CD4-positive, alpha-beta T cell (primary cell): ENCODE measurements at regions not wholly inside any gene's neighbourhood (a gene's known extent, or its start where the extent isn't known, plus 50 kb on each side); places are given as distances from the start of the nearest gene placed in this dataset.

Experiments
- ATAC-seq: fragments of 200-7000 bp; cut with Tn5 transposase; one replicate; pipeline ENCODE4 v1.10.0; 2022; ENCODE audit warnings: mild to moderate bottlenecking; ENCODE audit not compliant: poor library complexity
- CTCF ChIA-PET: fragments of 350-600 bp; sonication (Branson Sonifier 250); formaldehyde crosslinking; loops from one replicate; lab custom pipeline; 2021; ENCODE audit warnings: antibody characterized with exemption, inconsistent platforms; lab: Charles Lee
- POLR2A ChIA-PET: fragments of 350-600 bp; sonication (Branson Sonifier 250); formaldehyde crosslinking; loops from one replicate; lab custom pipeline; 2021; ENCODE audit warnings: antibody characterized with exemption, inconsistent platforms; lab: Charles Lee
- DNase-seq, 14 experiments: peaks; one replicate each; pipeline ENCODE4 v3.0.0-alpha.2; 2013 to 2020; ENCODE audit warnings: mixed read lengths in 2 of 14
- H3K27ac ChIP-seq, 2 donors: one replicate each; pipeline versions ENCODE4 v1.5.1 to v1.7.0; 2013; ENCODE audit warnings: low read length in 2 of 2, low read depth in 1 of 2, mild to moderate bottlenecking in 1 of 2
- H3K27me3 ChIP-seq, 2 experiments: 1 replicate in 1 of 2; 2 replicates in 1 of 2; pipeline versions ENCODE4 v1.6.1 to v1.7.0; 2013; ENCODE audit warnings: low read length in 2 of 2, control low read depth in 1 of 2, mild to moderate bottlenecking in 1 of 2, moderate library complexity in 1 of 2; ENCODE audit not compliant: insufficient read depth in 2 of 2, control insufficient read depth in 1 of 2
- H3K36me3 ChIP-seq: one replicate; pipeline ENCODE4 v1.6.1; 2013; ENCODE audit warnings: low read length, control low read depth; ENCODE audit not compliant: insufficient read depth
- H3K4me1 ChIP-seq: one replicate; pipeline ENCODE4 v1.6.1; 2013; ENCODE audit warnings: low read length, control low read depth; ENCODE audit not compliant: insufficient read depth
- H3K4me3 ChIP-seq: one replicate; pipeline ENCODE4 v1.5.1; 2013; ENCODE audit warnings: mild to moderate bottlenecking, low read length, moderate library complexity
- H3K9me3 ChIP-seq, 2 experiments: 1 replicate in 1 of 2; 2 replicates in 1 of 2; pipeline versions ENCODE4 v1.6.1 to v1.7.0; 2013; ENCODE audit warnings: low read length in 2 of 2, mild to moderate bottlenecking in 2 of 2, control low read depth in 1 of 2, moderate library complexity in 1 of 2; ENCODE audit not compliant: control insufficient read depth in 1 of 2, insufficient read depth in 1 of 2
- H3K27ac Mint-ChIP-seq: one replicate; pipeline ENCODE4 v1.8.0; 2020; ENCODE audit warnings: mixed read lengths
- H3K27me3 Mint-ChIP-seq: one replicate; pipeline ENCODE4 v1.8.0; 2021; ENCODE audit warnings: mixed read lengths
- H3K36me3 Mint-ChIP-seq: one replicate; pipeline ENCODE4 v1.8.0; 2021; ENCODE audit warnings: low read depth, mixed read lengths
- H3K4me1 Mint-ChIP-seq: one replicate; pipeline ENCODE4 v1.8.0; 2021; ENCODE audit warnings: low read depth, mixed read lengths
- H3K4me3 Mint-ChIP-seq: one replicate; pipeline ENCODE4 v1.8.0; 2020; ENCODE audit warnings: mild to moderate bottlenecking, mixed read lengths
- H3K9me3 Mint-ChIP-seq: one replicate; pipeline ENCODE4 v1.8.0; 2020; ENCODE audit warnings: mixed read lengths
- intact Hi-C, 2 experiments: fragments of 100-400 bp; cut with DNase I in 1 of 2; cut with micrococcal nuclease in 1 of 2; formaldehyde crosslinking; loops; one replicate each; pipeline versions ENCODE4 v1.15.1 to v1.9.0; 2023 to 2025; cut with DNase I, micrococcal nuclease
- TF ChIP-seq, protein P1 (sequence below): fragments of 200-600 bp; IDR thresholded peaks from one replicate; pipeline ENCODE4 v1.8.0; 2022; ENCODE audit warnings: antibody characterized with exemption, mild to moderate bottlenecking

DNA sequence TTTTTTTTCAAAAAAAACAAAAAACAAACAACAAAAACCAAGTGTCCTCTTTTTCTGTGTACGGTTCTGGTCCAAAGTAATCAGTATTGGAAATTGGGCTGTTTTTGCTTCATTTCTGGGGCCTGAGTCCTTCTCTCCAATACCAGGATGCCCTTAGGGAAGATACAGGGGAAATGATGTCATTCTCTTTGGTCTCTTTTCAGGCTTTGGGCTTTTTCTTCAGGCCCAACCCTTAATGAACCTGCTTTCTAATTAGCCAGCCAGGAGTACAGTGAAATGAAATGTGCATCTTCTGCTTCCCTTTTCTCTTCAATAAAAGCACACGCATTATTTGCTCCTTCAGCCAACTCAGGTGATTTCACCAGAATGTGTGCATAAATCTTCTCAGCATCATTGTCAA lies 52.6 kb upstream of the RBPJ start:
- Mint-ChIP-seq H3K4me3 (no peak overlapping the region), H3K4me1 (no peaks in the 10 kb centered on the region), H3K27ac (no peak overlapping the region), H3K27me3 (peaks cover 10% of the 10 kb centered on the region), H3K36me3 (no peaks in the 10 kb centered on the region), H3K9me3 (no peaks in the 10 kb centered on the region)
- DNase-seq (no peak), ATAC-seq (no peak)
- intact Hi-C loops = no loop called here
- H3K4me3 ChIP-seq = no peak overlapping the region
- H3K36me3 ChIP-seq = no peaks in the 10 kb centered on the region
- TF ChIP-seq, protein P1, sequence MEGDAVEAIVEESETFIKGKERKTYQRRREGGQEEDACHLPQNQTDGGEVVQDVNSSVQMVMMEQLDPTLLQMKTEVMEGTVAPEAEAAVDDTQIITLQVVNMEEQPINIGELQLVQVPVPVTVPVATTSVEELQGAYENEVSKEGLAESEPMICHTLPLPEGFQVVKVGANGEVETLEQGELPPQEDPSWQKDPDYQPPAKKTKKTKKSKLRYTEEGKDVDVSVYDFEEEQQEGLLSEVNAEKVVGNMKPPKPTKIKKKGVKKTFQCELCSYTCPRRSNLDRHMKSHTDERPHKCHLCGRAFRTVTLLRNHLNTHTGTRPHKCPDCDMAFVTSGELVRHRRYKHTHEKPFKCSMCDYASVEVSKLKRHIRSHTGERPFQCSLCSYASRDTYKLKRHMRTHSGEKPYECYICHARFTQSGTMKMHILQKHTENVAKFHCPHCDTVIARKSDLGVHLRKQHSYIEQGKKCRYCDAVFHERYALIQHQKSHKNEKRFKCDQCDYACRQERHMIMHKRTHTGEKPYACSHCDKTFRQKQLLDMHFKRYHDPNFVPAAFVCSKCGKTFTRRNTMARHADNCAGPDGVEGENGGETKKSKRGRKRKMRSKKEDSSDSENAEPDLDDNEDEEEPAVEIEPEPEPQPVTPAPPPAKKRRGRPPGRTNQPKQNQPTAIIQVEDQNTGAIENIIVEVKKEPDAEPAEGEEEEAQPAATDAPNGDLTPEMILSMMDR = no peak
- H3K9me3 ChIP-seq = no peaks in the 10 kb centered on the region
- no peak overlapping the region for H3K27ac ChIP-seq
- H3K4me1 ChIP-seq = peaks cover under 1% of the 10 kb centered on the region
- POLR2A ChIA-PET = no interaction called here
- CTCF ChIA-PET = no interaction called here
- no peaks in the 10 kb centered on the region for H3K27me3 ChIP-seq

DNA sequence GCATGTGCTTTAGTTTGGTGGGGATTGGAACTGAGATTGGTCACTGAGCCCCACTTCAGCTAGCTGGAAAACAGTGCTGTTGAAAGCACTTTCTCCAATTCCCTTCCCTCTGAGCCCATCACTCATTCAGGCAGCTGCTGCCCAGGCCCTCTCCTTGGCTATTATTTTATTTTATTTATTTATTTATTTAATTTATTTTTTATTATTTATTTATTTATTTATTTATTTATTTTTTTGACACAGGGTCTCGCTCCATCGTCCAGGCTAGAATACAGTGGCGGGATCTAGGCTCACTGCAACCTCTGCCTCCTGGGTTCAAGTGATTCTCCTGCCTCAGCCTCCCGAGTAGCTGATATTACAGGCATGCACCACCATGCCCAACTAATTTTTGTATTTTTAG lies 51.8 kb upstream of the RBPJ start:
- H3K27me3 ChIP-seq = no peaks in the 10 kb centered on the region
- no peak overlapping the region for H3K27ac ChIP-seq
- H3K36me3 ChIP-seq = no peaks in the 10 kb centered on the region
- Mint-ChIP-seq H3K4me1 (no peaks in the 10 kb centered on the region), H3K36me3 (no peaks in the 10 kb centered on the region), H3K9me3 (no peaks in the 10 kb centered on the region), H3K4me3 (no peak overlapping the region), H3K27ac (no peak overlapping the region), H3K27me3 (peaks cover 10% of the 10 kb centered on the region)
- ChIA-PET CTCF (no interaction called here), POLR2A (no interaction called here)
- H3K9me3 ChIP-seq = no peaks in the 10 kb centered on the region
- H3K4me3 ChIP-seq = no peak overlapping the region
- TF ChIP-seq, protein P1 = no peak
- intact Hi-C loops = no loop called here
- DNase-seq (no peak), ATAC-seq (no peak)
- H3K4me1 ChIP-seq = peaks cover 7% of the 10 kb centered on the region
